ENCODE measurements at regions not wholly inside any gene's neighbourhood (a gene's known extent, or its start where the extent isn't known, plus 50 kb on each side); places are given as distances from the start of the nearest gene placed in this dataset.

GRCh38 chr2:48032765-48033164 is 126.5 kb upstream of the FBXO11 start:
- TF ChIP-seq EZH2 (IDR thresholded peaks at IDR 0.05; ENCODE audit: borderline replicate concordance, low read length), result no peak
- TF ChIP-seq CTCF (conservative IDR thresholded peaks at IDR 0.05 in 1 of 2, IDR thresholded peaks at IDR 0.05 in 1 of 2; ENCODE audit: extremely low read depth in 1 of 2, insufficient read depth in 1 of 2, low read depth in 1 of 2, low read length in 2 of 2), result no peak

Data from mammary epithelial cell (primary cell).